GM18519 (cell line): ENCODE measurements at regions not wholly inside any gene's neighbourhood (a gene's known extent, or its start where the extent isn't known, plus 50 kb on each side); places are given as distances from the start of the nearest gene placed in this dataset.
"Not testable (repeated sequence)": the region's sequence is repeated elsewhere in the genome, so short reads cannot be mapped to it uniquely, and the experiment has no call there.

Source experiments
- ATAC-seq: cut with Tn5 transposase; IDR thresholded peaks from one replicate; pipeline ENCODE4 v1.9.1; 2021; ENCODE audit warnings: mild to moderate bottlenecking, moderate library complexity; ENCODE audit not compliant: unreplicated experiment, low FRiP score

DNA sequence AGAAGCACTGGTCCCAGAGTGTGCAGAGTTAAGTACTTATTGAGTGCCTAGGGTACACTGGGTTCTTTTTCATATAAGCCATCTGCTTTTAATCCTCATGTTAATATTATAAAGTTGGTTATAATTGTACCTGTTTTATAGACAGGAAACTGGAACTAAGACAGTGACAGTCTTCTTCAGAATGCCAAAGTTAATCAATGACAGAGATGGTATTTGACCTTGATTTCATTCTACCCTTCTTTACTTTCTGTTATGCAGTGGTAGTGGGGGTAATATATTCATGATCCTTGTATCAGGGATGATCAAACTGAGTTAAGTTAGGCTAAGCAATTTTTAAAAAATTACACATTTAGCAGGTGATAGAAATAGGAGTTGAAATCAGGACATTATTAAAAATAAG lies 108.6 kb upstream of the GOT2 start:
- no peak for ATAC-seq

DNA sequence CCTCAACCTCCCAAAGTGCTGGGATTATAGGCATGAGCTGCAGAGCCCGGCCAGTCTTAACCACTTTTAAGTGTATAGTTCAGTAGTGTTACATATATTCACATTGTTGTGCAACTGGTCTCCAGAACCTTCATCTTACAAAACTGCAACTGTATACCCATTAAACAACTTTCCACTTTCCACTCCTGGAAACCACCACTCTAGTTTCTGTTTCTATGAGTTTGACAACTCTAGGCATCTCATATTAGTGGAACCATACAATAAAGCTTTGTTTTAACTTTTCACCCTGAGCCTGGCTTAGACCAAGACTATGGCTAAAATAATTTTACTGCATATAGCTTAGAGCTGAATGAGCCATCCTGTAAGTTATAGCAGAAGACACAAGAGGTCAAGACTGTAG lies 108.0 kb upstream of the GOT2 start:
- ATAC-seq, result no peak

DNA sequence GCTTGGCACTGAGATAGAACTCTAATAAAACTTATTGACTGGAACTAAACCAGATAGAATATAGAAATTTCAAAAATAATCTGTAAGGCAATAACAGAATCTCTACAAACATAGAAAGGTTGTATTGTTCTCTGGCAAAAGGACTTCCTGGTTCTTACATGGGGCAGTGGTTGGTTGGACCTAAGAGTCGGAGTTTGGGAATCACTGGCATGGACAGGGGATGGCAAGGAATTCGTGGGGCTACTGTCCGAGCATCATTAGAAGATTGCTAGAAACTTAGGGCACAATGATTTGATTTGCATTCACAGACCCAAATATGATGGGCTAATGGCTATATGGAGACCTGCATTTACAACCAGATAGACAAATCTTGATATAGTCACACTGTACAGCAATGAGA lies 103.8 kb upstream of the GOT2 start:
- ATAC-seq, result no peak

DNA sequence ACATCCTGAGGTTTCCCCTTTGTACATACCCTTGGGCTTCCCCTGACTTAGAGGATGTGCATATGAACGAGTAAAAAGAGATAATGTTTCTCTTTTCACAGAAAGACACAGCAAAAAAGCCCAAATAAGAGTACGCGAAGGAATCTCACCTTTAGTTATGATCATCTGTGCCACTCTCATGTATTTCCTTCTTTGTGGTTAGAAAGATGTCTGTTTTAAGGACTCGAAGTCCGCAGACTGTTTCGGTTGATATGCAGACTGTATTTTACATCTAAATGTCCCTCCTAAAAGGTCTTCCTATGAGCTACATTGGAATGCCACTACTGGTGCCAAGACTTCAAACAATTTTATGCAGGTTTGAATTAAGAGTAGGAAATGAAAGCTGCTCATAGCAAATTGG lies 102.3 kb upstream of the GOT2 start:
- no peak for ATAC-seq

- ATAC-seq, result no peak
Measured at GRCh38 chr16:58832386-58832895, 98.3 kb upstream of the GOT2 start.

- no peak for ATAC-seq
Measured at GRCh38 chr16:58831386-58831785, 97.3 kb upstream of the GOT2 start.

- no peak for ATAC-seq
Measured at GRCh38 chr16:58828901-58829545, 94.9 kb upstream of the GOT2 start.

DNA sequence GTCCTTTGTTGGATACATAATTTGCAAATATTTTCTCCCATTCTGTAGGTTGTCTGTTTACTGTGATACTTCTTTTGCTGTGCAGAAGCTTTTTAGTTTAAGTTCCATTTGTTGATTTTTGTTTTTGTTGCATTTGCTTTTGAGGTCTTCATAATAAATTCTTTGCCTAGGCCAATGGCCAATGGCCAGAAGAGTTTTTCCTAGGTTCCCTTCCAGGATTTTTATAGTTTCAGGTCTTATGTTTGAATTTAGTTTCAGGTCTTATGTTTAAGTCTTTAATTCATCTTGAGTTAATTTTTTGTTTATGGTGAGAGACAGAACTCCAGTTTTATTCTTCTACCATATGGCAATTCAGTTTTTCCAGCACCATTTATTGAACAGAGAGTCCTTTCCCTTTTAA lies 90.1 kb upstream of the GOT2 start:
- ATAC-seq, result no peak

- no peak for ATAC-seq
Measured at GRCh38 chr16:58821886-58822285, 87.8 kb upstream of the GOT2 start.

DNA sequence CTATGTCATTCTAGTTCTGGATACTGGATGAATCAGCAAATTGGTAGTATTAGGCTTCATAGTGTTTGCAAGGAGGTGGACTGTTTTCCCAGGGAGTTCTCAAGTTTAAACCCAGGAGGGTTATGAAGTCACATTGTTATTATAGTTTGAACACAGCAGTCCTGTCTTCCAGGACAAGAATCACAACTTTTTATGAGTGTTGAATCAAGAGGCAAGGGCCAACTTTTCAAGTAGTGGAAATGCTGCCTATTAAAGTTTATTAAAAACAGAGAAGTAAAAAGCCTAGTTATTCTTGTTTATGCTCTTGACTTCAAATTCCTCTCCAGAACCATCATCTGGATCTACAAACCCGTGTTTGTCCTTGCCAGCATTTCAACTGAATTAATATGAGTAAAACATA lies 86.3 kb upstream of the GOT2 start:
- no peak for ATAC-seq

DNA sequence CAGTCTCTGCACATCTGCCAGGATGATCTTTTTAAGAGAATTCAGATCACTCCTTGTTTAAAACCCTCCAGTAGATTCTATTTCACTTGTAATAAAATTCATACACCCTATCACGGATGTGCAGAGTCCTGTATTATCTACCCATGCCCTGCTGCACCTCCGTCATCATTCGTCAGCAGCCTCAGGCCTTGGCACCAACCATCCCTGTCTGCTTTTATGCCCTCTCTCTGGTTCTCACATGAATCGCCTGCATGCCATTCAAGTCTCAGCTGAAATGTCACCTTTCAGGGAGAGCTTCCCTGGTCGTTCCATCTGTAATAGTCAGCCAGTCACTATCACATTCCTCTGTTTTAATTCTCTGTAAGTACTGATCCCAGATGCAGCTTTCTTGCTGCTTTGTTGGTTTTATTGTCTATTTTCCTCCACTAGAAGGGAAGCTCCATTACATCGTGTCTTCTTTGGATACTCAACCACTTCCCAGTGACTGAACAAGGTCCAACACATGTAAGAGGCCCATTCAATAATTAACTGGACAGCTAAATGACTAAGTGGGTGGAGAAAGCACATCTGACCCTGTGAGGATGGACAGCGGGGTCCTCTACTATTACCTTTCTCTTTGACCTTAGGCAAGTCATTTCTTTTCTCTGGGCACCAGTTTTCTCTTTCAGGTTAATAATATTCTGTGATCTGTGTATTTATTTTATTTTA lies 81.2 kb upstream of the GOT2 start:
- no peak for ATAC-seq

- peak; percentile 62 for ATAC-seq
Measured at GRCh38 chr16:58814348-58814801, 80.3 kb upstream of the GOT2 start.

- ATAC-seq, result no peak
Measured at GRCh38 chr16:58809213-58809612, 75.1 kb upstream of the GOT2 start.

DNA sequence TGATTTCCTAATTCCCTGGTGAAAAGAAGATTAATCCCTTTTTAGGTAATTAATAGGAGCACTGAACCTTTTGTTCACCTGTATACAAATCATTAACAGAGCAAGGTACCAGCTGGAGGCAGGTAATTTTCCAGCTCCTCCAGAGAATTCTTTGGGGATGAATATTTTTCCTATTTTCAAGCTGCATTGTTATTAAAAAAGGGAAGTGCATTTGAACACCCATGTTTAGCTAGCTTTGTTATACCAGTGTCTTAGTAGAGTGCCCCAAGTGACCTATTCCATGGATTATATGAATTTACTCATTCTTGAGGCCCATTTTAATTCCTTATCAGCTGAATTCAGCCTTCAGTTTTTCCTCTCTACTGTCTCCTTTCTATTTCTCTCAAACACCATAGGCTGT lies 73.2 kb upstream of the GOT2 start:
- ATAC-seq, result no peak

DNA sequence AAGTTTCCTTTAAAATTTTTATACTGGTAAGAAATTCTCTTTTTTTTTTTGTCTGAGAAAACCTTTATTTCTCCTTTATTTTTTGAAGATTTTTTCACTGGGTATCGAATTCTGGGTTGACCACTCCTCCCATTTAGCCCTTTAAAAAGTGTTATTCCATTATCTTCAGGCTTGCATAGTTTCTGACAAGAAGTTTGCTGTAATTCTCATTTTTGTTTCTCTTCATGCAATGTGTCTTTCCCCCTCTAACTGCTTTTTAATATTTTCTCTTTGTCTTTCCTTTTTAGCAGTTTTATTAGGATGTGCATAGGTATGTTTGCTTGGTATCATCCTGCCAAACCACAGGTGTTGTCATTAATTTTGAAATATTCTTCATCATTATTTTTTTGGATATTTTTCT lies 67.7 kb upstream of the GOT2 start:
- no peak for ATAC-seq

DNA sequence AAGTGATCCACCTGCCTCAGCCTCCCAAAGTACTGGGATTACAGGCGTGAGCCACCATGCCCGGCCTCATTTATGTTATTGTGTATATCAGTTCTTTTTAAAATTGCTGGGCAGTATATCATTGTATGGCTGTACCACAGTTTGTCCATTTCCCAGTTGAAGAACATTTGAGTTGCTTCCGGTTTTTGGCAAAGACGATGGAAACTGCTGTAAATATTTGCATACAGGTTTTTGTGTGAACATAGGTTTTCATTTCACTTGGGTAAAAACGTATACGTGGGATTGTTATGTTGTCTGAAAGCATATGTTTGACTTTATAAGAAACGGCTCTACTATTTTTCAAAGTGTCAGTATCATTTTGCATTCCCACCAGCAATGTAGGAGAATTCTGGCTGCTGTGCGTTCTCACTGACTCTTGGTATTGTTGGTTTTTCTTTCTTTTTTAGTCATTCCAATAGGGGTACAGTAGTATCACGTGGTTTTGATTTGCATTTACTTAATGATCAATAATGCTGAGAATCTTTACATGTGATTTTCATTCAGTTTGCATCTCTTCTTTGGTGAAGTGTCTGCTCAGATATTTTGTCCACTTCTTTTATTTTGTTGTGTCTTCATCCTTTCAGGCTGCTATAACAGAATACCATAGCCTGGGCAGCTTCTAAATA lies 63.2 kb upstream of the GOT2 start:
- ATAC-seq, result no peak

GRCh38 chr16:58793366-58793765 lies 59.2 kb upstream of the GOT2 start:
- no peak for ATAC-seq

GRCh38 chr16:58792188-58792587 lies 58.1 kb upstream of the GOT2 start:
- ATAC-seq, result no peak

- ATAC-seq, result not testable (repeated sequence)
Measured at GRCh38 chr16:58790816-58791557, 56.9 kb upstream of the GOT2 start.

- no peak for ATAC-seq
Measured at GRCh38 chr16:58789351-58789750, 55.2 kb upstream of the GOT2 start.
